Fibroblast of gingiva (primary cell): ENCODE measurements at regions not wholly inside any gene's neighbourhood (a gene's known extent, or its start where the extent isn't known, plus 50 kb on each side); places are given as distances from the start of the nearest gene placed in this dataset.
"Not testable (repeated sequence)": the region's sequence is repeated elsewhere in the genome, so short reads cannot be mapped to it uniquely, and the experiment has no call there.

Source experiments
- DNase-seq: peaks from one replicate; pipeline ENCODE4 v3.0.0-alpha.2; 2011; ENCODE audit warnings: low read depth

GRCh38 chr4:110361921-110362320 lies 114.0 kb upstream of the ENPEP start:
- DNase-seq: no peak

- DNase-seq: no peak
These were observed 116.9 kb upstream of the ENPEP start for GRCh38 chr4:110359076-110359475.

GRCh38 chr4:110357521-110357920 lies 118.4 kb upstream of the ENPEP start:
- peak; percentile 11 for DNase-seq

- DNase-seq: no peak
These were observed 121.5 kb upstream of the ENPEP start for GRCh38 chr4:110354460-110354859.

GRCh38 chr4:110352670-110353442 lies 123.1 kb upstream of the ENPEP start:
- no peak for DNase-seq

- DNase-seq: no peak
These were observed 127.1 kb upstream of the ENPEP start for GRCh38 chr4:110348711-110349383.

GRCh38 chr4:110347805-110348204 lies 128.2 kb upstream of the ENPEP start:
- DNase-seq: peak; percentile 65

- DNase-seq: no peak
These were observed 131.8 kb upstream of the ENPEP start for GRCh38 chr4:110344165-110344564.

GRCh38 chr4:110343534-110343933 lies 132.4 kb upstream of the ENPEP start:
- DNase-seq: no peak

GRCh38 chr4:110341118-110341517 lies 134.8 kb upstream of the ENPEP start:
- DNase-seq: not testable (repeated sequence)

GRCh38 chr4:110335399-110335798 lies 137.0 kb upstream of the ELOVL6 start:
- no peak for DNase-seq

GRCh38 chr4:110332483-110332882 lies 134.1 kb upstream of the ELOVL6 start:
- DNase-seq: no peak

GRCh38 chr4:110326426-110326825 lies 128.0 kb upstream of the ELOVL6 start:
- DNase-seq: not testable (repeated sequence)

GRCh38 chr4:110310795-110311194 lies 112.4 kb upstream of the ELOVL6 start:
- no peak for DNase-seq

- peak; percentile 66 for DNase-seq
These were observed 111.3 kb upstream of the ELOVL6 start for GRCh38 chr4:110309675-110310074.

GRCh38 chr4:110306303-110306702 lies 107.9 kb upstream of the ELOVL6 start:
- peak; percentile 34 for DNase-seq

- DNase-seq: no peak
These were observed 107.0 kb upstream of the ELOVL6 start for GRCh38 chr4:110305455-110305854.

- no peak for DNase-seq
These were observed 98.5 kb upstream of the ELOVL6 start for GRCh38 chr4:110296892-110297291.

GRCh38 chr4:110294165-110294564 lies 95.8 kb upstream of the ELOVL6 start:
- no peak for DNase-seq

- no peak for DNase-seq
These were observed 94.8 kb upstream of the ELOVL6 start for GRCh38 chr4:110292994-110293744.

- no peak for DNase-seq
These were observed 92.1 kb upstream of the ELOVL6 start for GRCh38 chr4:110290511-110290910.

GRCh38 chr4:110289601-110290100 lies 91.2 kb upstream of the ELOVL6 start:
- no peak for DNase-seq

GRCh38 chr4:110287130-110287529 lies 88.7 kb upstream of the ELOVL6 start:
- peak; percentile 89 for DNase-seq
